Spleen (tissue), 11 donors: ENCODE measurements at regions not wholly inside any gene's neighbourhood (a gene's known extent, or its start where the extent isn't known, plus 50 kb on each side); places are given as distances from the start of the nearest gene placed in this dataset.

ENCODE experiments used
- DNase-seq: peaks from one replicate; pipeline ENCODE4 v3.0.0-alpha.2; 2020
- H3K27ac ChIP-seq, 8 donors: fragments of 200-600 bp; sonication (generic) in 7 of 8; 1 replicate in 4 of 8; 2 replicates in 4 of 8; pipeline versions ENCODE4 v1.5.0 to v1.8.0; 2016 to 2021; ENCODE audit warnings: inconsistent platforms in 4 of 8, mild to moderate bottlenecking in 4 of 8, moderate library complexity in 1 of 8
- H3K27me3 ChIP-seq, 7 donors: fragments of 200-600 bp; sonication (generic) in 6 of 7; replicated peaks in 1 of 7; 1 replicate in 4 of 7; 2 replicates in 3 of 7; pipeline versions ENCODE4 v1.5.0 to v1.8.0; 2016 to 2021; ENCODE audit warnings: inconsistent platforms in 3 of 7, mild to moderate bottlenecking in 1 of 7
- H3K36me3 ChIP-seq, 6 donors: fragments of 200-600 bp; sonication (generic) in 5 of 6; 1 replicate in 4 of 6; 2 replicates in 2 of 6; pipeline versions ENCODE4 v1.5.0 to v1.8.0; 2016 to 2021; ENCODE audit warnings: inconsistent platforms in 2 of 6
- H3K4me1 ChIP-seq, 6 donors: fragments of 200-600 bp; sonication (generic) in 5 of 6; 1 replicate in 3 of 6; 2 replicates in 3 of 6; pipeline versions ENCODE4 v1.5.0 to v1.8.0; 2016 to 2021; ENCODE audit warnings: inconsistent platforms in 3 of 6
- H3K4me3 ChIP-seq, 8 donors: fragments of 200-600 bp; sonication (generic) in 7 of 8; 1 replicate in 4 of 8; 2 replicates in 4 of 8; pipeline versions ENCODE4 v1.5.0 to v1.8.0; 2016 to 2021; ENCODE audit warnings: inconsistent platforms in 4 of 8, mild to moderate bottlenecking in 4 of 8, moderate library complexity in 2 of 8
- H3K9me3 ChIP-seq, 8 donors: fragments of 200-600 bp; sonication (generic) in 7 of 8; 1 replicate in 4 of 8; 2 replicates in 4 of 8; pipeline versions ENCODE4 v1.5.0 to v1.8.0; 2016 to 2021; ENCODE audit warnings: inconsistent platforms in 4 of 8
- CTCF ChIP-seq, 11 experiments: fragments of 200-600 bp in 7 of 11; fragments of 450-650 bp in 4 of 11; sonication (generic) in 4 of 11; IDR thresholded peaks in 8 of 11; conservative IDR thresholded peaks in 3 of 11; 1 replicate in 7 of 11; 2 replicates in 4 of 11; pipeline versions ENCODE4 v1.4.0 to v1.8.0; 2016 to 2021; ENCODE audit warnings: antibody characterized with exemption in 11 of 11, inconsistent platforms in 4 of 11, mild to moderate bottlenecking in 1 of 11
- POLR2A ChIP-seq, 3 donors: fragments of 450-650 bp; IDR thresholded peaks; one replicate each; pipeline ENCODE4 v1.5.1; 2017; ENCODE audit warnings: antibody characterized with exemption in 3 of 3, mild to moderate bottlenecking in 1 of 3
- POLR2AphosphoS5 ChIP-seq, 3 donors: sonication (generic); formaldehyde crosslinking; IDR thresholded peaks; one replicate each; pipeline ENCODE4 v1.5.1; 2017; ENCODE audit warnings: antibody characterized with exemption in 3 of 3
- WGBS, 5 donors: extraction: QIAGEN DNeasy Blood & Tissue Kit in 3 of 5; methylation state at CpG; one replicate each; pipeline versions ENCODE4 v1.1.5 to v1.1.7; 2013 to 2018; 5-methylcytosine and 5-hydroxymethylcytosine counted together
- intact Hi-C: fragments of 100-400 bp; cut with DNase I; formaldehyde crosslinking; loops from one replicate; pipeline ENCODE4 v1.15.0; 2023; ENCODE audit warnings: low total_unique reads
- donor health status: healthy with polysubstance abuse.
- donor health status: DM: no; HTN: no; CAD: no; lungs with moderate emphysema.
- donor health status: DM: no; HTN: no; CAD: no.
- donor health status: Bipolar disorder and iron deficiency.
- donor health status: healthy.
- donor health status: DM: no; HTN: no; CAD: no.
- donor health status: DM: yes; HTN: yes; CAD: no.

GRCh38 chr3:59303452-59303851 is 253.6 kb upstream of the CFAP20DC start:
- H3K27ac ChIP-seq = no peak overlapping the region
- no peaks in the 10 kb centered on the region for H3K27me3 ChIP-seq
- H3K4me3 ChIP-seq = no peak overlapping the region
- 69 to 85% (median 77%) methylated on average over 4 of the region's 4 CpGs for WGBS, 5 donors
- intact Hi-C loops = no loop called here
- DNase-seq = no peak
- no peaks in the 10 kb centered on the region for H3K9me3 ChIP-seq
- no peaks in the 10 kb centered on the region for H3K36me3 ChIP-seq
- peaks cover 0 to 22% (median 5%) of the 10 kb centered on the region in 6 donors for H3K4me1 ChIP-seq
- no peak for TF ChIP-seq CTCF (IDR thresholded peaks at IDR 0.05 in 8 of 11, conservative IDR thresholded peaks at IDR 0.05 in 3 of 11)
- TF ChIP-seq POLR2A (IDR thresholded peaks at IDR 0.05) = no peak
- no peak for TF ChIP-seq POLR2AphosphoS5 (IDR thresholded peaks at IDR 0.05)

- H3K36me3 ChIP-seq = no peaks in the 10 kb centered on the region
- DNase-seq = no peak
- no peaks in the 10 kb centered on the region for H3K9me3 ChIP-seq
- H3K4me3 ChIP-seq = no peak overlapping the region
- intact Hi-C loops = no loop called here
- WGBS, 5 donors = 90 to 94% (median 92%) methylated on average over 5 of the region's 5 CpGs
- no peak overlapping the region for H3K27ac ChIP-seq
- H3K4me1 ChIP-seq = peaks cover 0 to 22% (median 5%) of the 10 kb centered on the region in 6 donors
- TF ChIP-seq POLR2AphosphoS5 (IDR thresholded peaks at IDR 0.05) = no peak
- no peaks in the 10 kb centered on the region for H3K27me3 ChIP-seq
These were observed 252.6 kb upstream of the CFAP20DC start for GRCh38 chr3:59302442-59302841.

GRCh38 chr3:59300733-59301132 is 250.9 kb upstream of the CFAP20DC start:
- 12 to 40% (median 13%) methylated on average over 1 of the region's 1 CpG for WGBS, 5 donors
- DNase-seq = no peak

GRCh38 chr3:59299561-59299960 is 249.7 kb upstream of the CFAP20DC start:
- Histone ChIP-seq H3K27ac (no peak overlapping the region), H3K9me3 (peaks cover 0 to 21% (median 4%) of the 10 kb centered on the region in 8 donors), H3K4me3 (no peak overlapping the region), H3K36me3 (no peaks in the 10 kb centered on the region), H3K27me3 (no peaks in the 10 kb centered on the region), H3K4me1 (peaks cover 0 to 22% (median 5%) of the 10 kb centered on the region in 6 donors)
- intact Hi-C loops = no loop called here
- DNase-seq = no peak
- no peak for TF ChIP-seq POLR2AphosphoS5 (IDR thresholded peaks at IDR 0.05)
- TF ChIP-seq CTCF (IDR thresholded peaks at IDR 0.05 in 8 of 11, conservative IDR thresholded peaks at IDR 0.05 in 3 of 11) = no peak
- no peak for TF ChIP-seq POLR2A (IDR thresholded peaks at IDR 0.05)
- WGBS, 5 donors = 87 to 97% (median 93%) methylated on average over 2 of the region's 2 CpGs

More at GRCh38 chr3:59300733-59301132, 250.9 kb upstream of the CFAP20DC start:
- Histone ChIP-seq H3K4me1 (peaks cover 0 to 22% (median 5%) of the 10 kb centered on the region in 6 donors), H3K27ac (peak overlapping the region in 6 of 8 donors; percentile 16 to 80 (median 56)), H3K36me3 (no peaks in the 10 kb centered on the region), H3K4me3 (no peak overlapping the region), H3K27me3 (no peaks in the 10 kb centered on the region), H3K9me3 (peaks cover 0 to 11% (median 0%) of the 10 kb centered on the region in 8 donors)
- TF ChIP-seq CTCF (IDR thresholded peaks at IDR 0.05 in 8 of 11, conservative IDR thresholded peaks at IDR 0.05 in 3 of 11) (no peak), POLR2AphosphoS5 (IDR thresholded peaks at IDR 0.05) (no peak), POLR2A (IDR thresholded peaks at IDR 0.05) (no peak)
- intact Hi-C loops = no loop called here

- Histone ChIP-seq H3K27me3 (no peaks in the 10 kb centered on the region), H3K27ac (no peak overlapping the region), H3K4me3 (no peak overlapping the region), H3K9me3 (peaks cover 0 to 26% (median 17%) of the 10 kb centered on the region in 8 donors), H3K36me3 (no peaks in the 10 kb centered on the region), H3K4me1 (peaks cover 0 to 6% (median 0%) of the 10 kb centered on the region in 6 donors)
- intact Hi-C loops = no loop called here
- TF ChIP-seq CTCF (IDR thresholded peaks at IDR 0.05 in 8 of 11, conservative IDR thresholded peaks at IDR 0.05 in 3 of 11) (no peak), POLR2AphosphoS5 (IDR thresholded peaks at IDR 0.05) (no peak), POLR2A (IDR thresholded peaks at IDR 0.05) (no peak)
- DNase-seq = no peak
These were observed 240.5 kb upstream of the CFAP20DC start for GRCh38 chr3:59290358-59290757.
